ENCODE measurements at regions not wholly inside any gene's neighbourhood (a gene's known extent, or its start where the extent isn't known, plus 50 kb on each side); places are given as distances from the start of the nearest gene placed in this dataset.

DNA sequence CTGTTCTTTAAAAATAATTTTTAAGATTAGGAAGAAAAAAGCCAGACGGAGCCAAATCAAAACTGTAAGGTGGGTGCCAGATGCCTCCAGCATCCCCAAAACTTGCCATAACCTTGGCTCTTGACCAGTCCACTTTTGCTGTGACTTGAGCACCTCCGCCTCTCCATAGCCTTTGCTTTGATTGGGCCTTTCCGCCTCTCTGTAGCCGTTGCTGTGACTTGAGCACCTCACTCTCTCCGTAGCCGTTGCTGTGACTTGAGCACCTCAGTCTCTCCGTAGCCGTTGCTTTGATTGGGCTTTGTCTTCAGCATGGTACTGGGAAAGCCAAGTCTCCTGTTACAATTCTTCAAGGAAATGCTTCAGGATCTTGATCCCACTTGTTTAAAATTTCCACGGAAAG lies 73.0 kb downstream of the YTHDF1 start:
- TF ChIP-seq, protein P1, sequence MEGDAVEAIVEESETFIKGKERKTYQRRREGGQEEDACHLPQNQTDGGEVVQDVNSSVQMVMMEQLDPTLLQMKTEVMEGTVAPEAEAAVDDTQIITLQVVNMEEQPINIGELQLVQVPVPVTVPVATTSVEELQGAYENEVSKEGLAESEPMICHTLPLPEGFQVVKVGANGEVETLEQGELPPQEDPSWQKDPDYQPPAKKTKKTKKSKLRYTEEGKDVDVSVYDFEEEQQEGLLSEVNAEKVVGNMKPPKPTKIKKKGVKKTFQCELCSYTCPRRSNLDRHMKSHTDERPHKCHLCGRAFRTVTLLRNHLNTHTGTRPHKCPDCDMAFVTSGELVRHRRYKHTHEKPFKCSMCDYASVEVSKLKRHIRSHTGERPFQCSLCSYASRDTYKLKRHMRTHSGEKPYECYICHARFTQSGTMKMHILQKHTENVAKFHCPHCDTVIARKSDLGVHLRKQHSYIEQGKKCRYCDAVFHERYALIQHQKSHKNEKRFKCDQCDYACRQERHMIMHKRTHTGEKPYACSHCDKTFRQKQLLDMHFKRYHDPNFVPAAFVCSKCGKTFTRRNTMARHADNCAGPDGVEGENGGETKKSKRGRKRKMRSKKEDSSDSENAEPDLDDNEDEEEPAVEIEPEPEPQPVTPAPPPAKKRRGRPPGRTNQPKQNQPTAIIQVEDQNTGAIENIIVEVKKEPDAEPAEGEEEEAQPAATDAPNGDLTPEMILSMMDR (IDR thresholded peaks at IDR 0.05), result no peak
- TF ChIP-seq POLR2A (IDR thresholded peaks at IDR 0.05) (no peak), POLR2AphosphoS5 (IDR thresholded peaks at IDR 0.05; ENCODE audit: insufficient read depth in 1 of 2, low read depth in 1 of 2) (no peak)

All from vagina (tissue), 2 donors.